Neutrophil (primary cell): ENCODE measurements at regions not wholly inside any gene's neighbourhood (a gene's known extent, or its start where the extent isn't known, plus 50 kb on each side); places are given as distances from the start of the nearest gene placed in this dataset.

ENCODE experiments used
- H3K27ac ChIP-seq: fragments of 200-600 bp; sonication (generic); 2 replicates; pipeline ENCODE4 v1.5.1; 2016; ENCODE audit warnings: mild to moderate bottlenecking, moderate library complexity
- H3K27me3 ChIP-seq: fragments of 200-600 bp; sonication (generic); 2 replicates; pipeline ENCODE4 v1.6.0; 2016; ENCODE audit warnings: mild to moderate bottlenecking
- H3K36me3 ChIP-seq: fragments of 200-600 bp; sonication (generic); 2 replicates; pipeline ENCODE4 v1.5.1; 2017
- H3K4me1 ChIP-seq, 2 experiments: fragments of 200-600 bp in 1 of 2; sonication (generic) in 1 of 2; 1 replicate in 1 of 2; 2 replicates in 1 of 2; pipeline versions ENCODE4 v1.5.1 to v1.6.1; 2013 to 2016; ENCODE audit warnings: low read depth in 1 of 2, low read length in 1 of 2, mild to moderate bottlenecking in 1 of 2, moderate library complexity in 1 of 2; ENCODE audit not compliant: control insufficient read depth in 1 of 2, insufficient read depth in 1 of 2
- H3K4me3 ChIP-seq, 2 experiments: fragments of 200-600 bp in 1 of 2; sonication (generic) in 1 of 2; 1 replicate in 1 of 2; 2 replicates in 1 of 2; pipeline ENCODE4 v1.5.1; 2013 to 2016; ENCODE audit warnings: low read depth in 1 of 2, low read length in 1 of 2, mild to moderate bottlenecking in 1 of 2, moderate library complexity in 1 of 2
- H3K9me3 ChIP-seq: fragments of 200-600 bp; sonication (generic); 2 replicates; pipeline ENCODE4 v1.5.1; 2016
- TF ChIP-seq, protein P1 (sequence below): fragments of 200-600 bp; sonication (generic); IDR thresholded peaks from 2 replicates; pipeline ENCODE4 v1.5.1; 2016; ENCODE audit warnings: antibody characterized with exemption

DNA sequence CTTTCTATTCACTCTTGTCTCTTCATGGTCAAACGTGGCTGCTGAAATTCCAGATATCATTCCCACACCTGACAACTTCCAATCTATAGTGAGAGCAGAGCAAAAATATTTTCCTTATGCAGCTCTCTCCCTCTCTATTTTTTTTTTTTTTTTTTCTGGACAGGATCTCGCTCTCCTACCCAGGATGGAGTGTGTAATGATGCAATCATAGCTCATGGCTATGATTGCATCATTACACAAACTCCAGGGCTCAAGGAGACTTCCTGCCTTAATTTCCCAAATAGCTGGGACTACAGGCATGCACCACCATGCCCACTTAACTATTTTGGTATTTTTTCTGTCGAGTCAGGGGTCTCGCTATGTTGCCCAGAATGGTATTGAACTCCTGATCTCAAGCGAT is 1398.9 kb downstream of the AACS start:
- H3K4me3 ChIP-seq: no peak overlapping the region
- TF ChIP-seq, protein P1, sequence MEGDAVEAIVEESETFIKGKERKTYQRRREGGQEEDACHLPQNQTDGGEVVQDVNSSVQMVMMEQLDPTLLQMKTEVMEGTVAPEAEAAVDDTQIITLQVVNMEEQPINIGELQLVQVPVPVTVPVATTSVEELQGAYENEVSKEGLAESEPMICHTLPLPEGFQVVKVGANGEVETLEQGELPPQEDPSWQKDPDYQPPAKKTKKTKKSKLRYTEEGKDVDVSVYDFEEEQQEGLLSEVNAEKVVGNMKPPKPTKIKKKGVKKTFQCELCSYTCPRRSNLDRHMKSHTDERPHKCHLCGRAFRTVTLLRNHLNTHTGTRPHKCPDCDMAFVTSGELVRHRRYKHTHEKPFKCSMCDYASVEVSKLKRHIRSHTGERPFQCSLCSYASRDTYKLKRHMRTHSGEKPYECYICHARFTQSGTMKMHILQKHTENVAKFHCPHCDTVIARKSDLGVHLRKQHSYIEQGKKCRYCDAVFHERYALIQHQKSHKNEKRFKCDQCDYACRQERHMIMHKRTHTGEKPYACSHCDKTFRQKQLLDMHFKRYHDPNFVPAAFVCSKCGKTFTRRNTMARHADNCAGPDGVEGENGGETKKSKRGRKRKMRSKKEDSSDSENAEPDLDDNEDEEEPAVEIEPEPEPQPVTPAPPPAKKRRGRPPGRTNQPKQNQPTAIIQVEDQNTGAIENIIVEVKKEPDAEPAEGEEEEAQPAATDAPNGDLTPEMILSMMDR: no peak
- no peaks in the 10 kb centered on the region for H3K9me3 ChIP-seq
- H3K27ac ChIP-seq: no peak overlapping the region
- H3K36me3 ChIP-seq: no peaks in the 10 kb centered on the region
- no peaks in the 10 kb centered on the region for H3K27me3 ChIP-seq
- no peaks in the 10 kb centered on the region for H3K4me1 ChIP-seq

DNA sequence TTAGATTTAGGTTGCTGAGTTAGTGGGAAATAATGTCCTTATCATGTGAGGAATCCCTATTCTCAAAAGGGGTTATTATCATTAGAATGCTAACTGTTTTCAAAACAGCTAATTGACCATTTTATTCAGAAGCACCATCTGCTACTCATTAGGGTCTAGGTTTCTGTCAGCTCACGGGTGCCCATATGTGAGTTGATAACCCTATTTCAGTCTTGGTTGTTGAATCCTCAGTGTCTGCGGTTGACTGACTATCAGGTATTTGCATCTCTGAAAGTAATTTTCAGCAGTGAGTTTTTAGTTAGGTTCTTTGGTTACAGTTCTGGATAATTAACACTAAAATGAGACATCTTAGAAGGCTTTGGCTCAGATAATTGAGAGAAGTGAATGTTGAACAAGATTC is 1404.0 kb downstream of the AACS start:
- Histone ChIP-seq H3K36me3 (no peaks in the 10 kb centered on the region), H3K9me3 (no peaks in the 10 kb centered on the region), H3K27ac (no peak overlapping the region), H3K4me3 (no peak overlapping the region), H3K4me1 (no peaks in the 10 kb centered on the region), H3K27me3 (no peaks in the 10 kb centered on the region)
- TF ChIP-seq, protein P1: no peak

DNA sequence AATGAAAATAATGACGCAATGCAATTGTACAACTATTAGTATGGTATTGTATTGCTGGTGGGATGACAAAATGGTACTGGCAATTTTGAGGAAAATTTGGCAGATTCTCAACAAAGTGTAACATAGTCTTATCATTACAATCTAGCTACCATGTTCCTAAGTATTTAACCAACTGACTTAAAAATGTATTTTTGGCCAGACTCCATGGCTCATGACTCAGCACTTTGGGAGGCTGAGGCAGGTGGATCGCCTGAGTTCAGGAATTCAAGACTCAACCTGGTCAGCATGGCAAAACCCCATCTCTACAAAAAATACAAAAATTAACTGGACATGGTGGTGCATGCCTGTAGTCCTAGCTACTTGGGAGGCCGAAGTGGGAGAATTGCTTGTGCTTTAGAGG is 1409.5 kb downstream of the AACS start:
- H3K27me3 ChIP-seq: no peaks in the 10 kb centered on the region
- H3K9me3 ChIP-seq: no peaks in the 10 kb centered on the region
- TF ChIP-seq, protein P1: no peak
- no peaks in the 10 kb centered on the region for H3K36me3 ChIP-seq
- no peak overlapping the region for H3K27ac ChIP-seq
- H3K4me1 ChIP-seq: no peaks in the 10 kb centered on the region
- H3K4me3 ChIP-seq: no peak overlapping the region

DNA sequence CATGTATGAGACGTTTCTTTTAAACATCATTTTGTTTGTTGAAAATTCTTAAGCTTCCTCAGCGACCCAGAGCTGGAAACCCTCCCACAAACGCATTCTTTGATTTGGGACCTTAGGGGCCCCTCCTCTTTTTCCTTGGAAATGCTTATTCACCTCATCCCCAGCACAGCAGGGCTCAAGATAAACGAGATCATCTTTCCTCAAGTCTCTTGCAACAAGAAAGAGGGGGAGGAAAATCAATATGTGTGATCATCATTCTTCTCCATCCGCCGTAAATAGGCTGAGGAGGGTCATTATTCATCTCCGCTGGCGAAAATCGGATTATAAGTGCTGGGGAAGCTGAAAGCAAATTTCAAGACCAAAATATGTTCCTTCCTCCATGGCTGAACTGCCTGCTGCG is 1415.2 kb downstream of the AACS start:
- Histone ChIP-seq H3K27ac (no peak overlapping the region), H3K36me3 (no peaks in the 10 kb centered on the region), H3K9me3 (no peaks in the 10 kb centered on the region), H3K4me3 (no peak overlapping the region), H3K27me3 (no peaks in the 10 kb centered on the region), H3K4me1 (no peaks in the 10 kb centered on the region)
- TF ChIP-seq, protein P1: no peak

DNA sequence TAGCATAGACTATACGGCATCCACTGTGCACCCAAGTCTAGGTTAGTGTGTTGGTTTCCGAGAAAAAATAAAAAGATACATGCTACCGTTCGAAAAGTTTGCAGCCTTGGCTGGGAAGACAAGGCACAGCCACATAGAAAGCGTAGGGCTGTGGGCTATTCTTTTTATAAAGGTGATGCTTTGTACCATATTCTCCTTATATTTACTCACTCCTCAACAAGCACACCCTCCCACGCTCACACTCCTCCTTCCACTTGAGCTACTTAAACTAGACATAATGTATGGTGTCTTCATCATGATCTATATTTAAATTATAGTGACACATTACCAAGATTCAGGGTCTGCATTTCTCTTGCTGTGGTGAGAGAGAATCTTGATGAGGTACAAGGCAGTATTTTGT is 1416.5 kb downstream of the AACS start:
- H3K36me3 ChIP-seq: no peaks in the 10 kb centered on the region
- H3K4me3 ChIP-seq: no peak overlapping the region
- H3K4me1 ChIP-seq: no peaks in the 10 kb centered on the region
- TF ChIP-seq, protein P1: no peak
- no peaks in the 10 kb centered on the region for H3K9me3 ChIP-seq
- H3K27ac ChIP-seq: no peak overlapping the region
- H3K27me3 ChIP-seq: no peaks in the 10 kb centered on the region

DNA sequence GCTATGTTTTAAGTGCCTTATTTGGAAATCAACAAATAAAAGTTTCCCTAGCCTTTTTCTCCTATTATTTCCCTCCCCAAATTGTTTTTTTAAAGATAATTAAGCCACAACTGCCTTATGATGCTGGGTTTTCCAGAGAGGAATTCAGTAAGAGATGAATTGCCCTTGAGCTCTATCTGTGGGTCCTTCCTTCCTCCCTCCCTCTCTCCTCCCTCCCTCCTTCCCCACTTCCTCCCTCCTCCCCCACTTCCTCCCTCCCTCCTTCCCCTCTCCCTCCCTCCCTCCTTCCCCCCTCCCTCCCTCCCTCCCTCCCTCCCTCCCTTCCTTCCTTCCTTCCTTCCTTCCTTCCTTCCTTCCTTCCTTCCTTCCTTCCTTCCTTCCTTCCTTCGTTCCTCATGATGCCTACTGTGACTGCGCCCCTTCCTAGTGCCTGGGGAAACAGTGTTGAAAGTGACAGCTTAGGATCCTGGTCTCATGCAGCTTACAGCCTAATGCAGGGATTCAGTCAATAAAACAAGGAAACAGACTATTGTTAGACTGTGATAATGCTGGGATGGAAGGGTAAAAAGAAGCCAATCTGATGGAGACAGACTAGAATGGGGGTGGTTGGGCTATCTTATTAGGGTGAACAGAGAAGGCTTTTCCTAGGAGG is 1417.1 kb downstream of the AACS start:
- no peaks in the 10 kb centered on the region for H3K27me3 ChIP-seq
- H3K4me3 ChIP-seq: no peak overlapping the region
- no peaks in the 10 kb centered on the region for H3K9me3 ChIP-seq
- TF ChIP-seq, protein P1: no peak
- no peaks in the 10 kb centered on the region for H3K36me3 ChIP-seq
- H3K4me1 ChIP-seq: no peaks in the 10 kb centered on the region
- no peak overlapping the region for H3K27ac ChIP-seq
